Caco-2 (cell line): ENCODE measurements at regions not wholly inside any gene's neighbourhood (a gene's known extent, or its start where the extent isn't known, plus 50 kb on each side); places are given as distances from the start of the nearest gene placed in this dataset.

Experiments
- BruUV-seq: library from RNA; stranded (reverse); fragments of 400-500 nt; replicated peaks from 2 replicates; lab custom pipeline; 2021; lab: Mats Ljungman, UMichigan
- CTCF ChIA-PET: fragments of 300-600 bp; sonication (Branson Sonifier 250); formaldehyde crosslinking; loops from one replicate; lab custom pipeline; 2022; ENCODE audit warnings: antibody characterized with exemption; lab: Charles Lee
- POLR2A ChIA-PET: fragments of 300-600 bp; sonication (Branson Sonifier 250); formaldehyde crosslinking; loops from one replicate; lab custom pipeline; 2022; ENCODE audit warnings: antibody characterized with exemption; lab: Charles Lee
- DNase-seq, 2 experiments: peaks; one replicate each; pipeline versions ENCODE4 v3.0.0 to v3.0.0-alpha.2; 2020 to 2022
- H3K27me3 ChIP-seq: replicated peaks from 2 replicates; pipeline ENCODE4 v1.6.0; 2011; ENCODE audit warnings: low read length; ENCODE audit not compliant: control insufficient read depth, insufficient read depth
- H3K36me3 ChIP-seq: 2 replicates; pipeline ENCODE4 v1.5.1; 2011; ENCODE audit warnings: low read length; ENCODE audit not compliant: control insufficient read depth, insufficient read depth
- H3K4me1 ChIP-seq: fragments of 250-450 bp; sonication (Bioruptor Pico); 2 replicates; pipeline ENCODE4 v1.5.1; 2020; ENCODE audit warnings: mild to moderate bottlenecking
- H3K4me3 ChIP-seq: 2 replicates; pipeline ENCODE4 v1.5.1; 2011; ENCODE audit warnings: low read depth, mild to moderate bottlenecking, control low read depth, low read length
- H3K9me3 ChIP-seq: fragments of 250-450 bp; sonication (Bioruptor Pico); 2 replicates; pipeline ENCODE4 v1.5.1; 2020; ENCODE audit warnings: mild to moderate bottlenecking, moderate library complexity
- H3K27ac Mint-ChIP-seq: one replicate; pipeline ENCODE4 v1.8.0; 2022; ENCODE audit warnings: mixed read lengths; ENCODE audit not compliant: unreplicated experiment
- H3K27me3 Mint-ChIP-seq: one replicate; pipeline ENCODE4 v1.8.0; 2022; ENCODE audit warnings: mixed read lengths; ENCODE audit not compliant: insufficient read depth, unreplicated experiment
- H3K36me3 Mint-ChIP-seq: one replicate; pipeline ENCODE4 v1.8.0; 2022; ENCODE audit warnings: mild to moderate bottlenecking, mixed read lengths; ENCODE audit not compliant: insufficient read depth, unreplicated experiment
- H3K4me1 Mint-ChIP-seq: one replicate; pipeline ENCODE4 v1.8.0; 2022; ENCODE audit warnings: low read depth, mixed read lengths; ENCODE audit not compliant: unreplicated experiment
- H3K4me3 Mint-ChIP-seq: one replicate; pipeline ENCODE4 v1.8.0; 2022; ENCODE audit warnings: mild to moderate bottlenecking, moderate library complexity, mixed read lengths; ENCODE audit not compliant: unreplicated experiment
- H3K9me3 Mint-ChIP-seq: one replicate; pipeline ENCODE4 v1.8.0; 2022; ENCODE audit warnings: mixed read lengths; ENCODE audit not compliant: unreplicated experiment
- CTCF ChIP-seq, 2 experiments: fragments of 200-600 bp in 1 of 2; IDR thresholded peaks; 1 replicate in 1 of 2; 2 replicates in 1 of 2; pipeline versions ENCODE4 v1.5.1 to v1.8.0; 2011 to 2022; ENCODE audit warnings: antibody characterized with exemption in 1 of 2, control low read depth in 1 of 2, inconsistent platforms in 1 of 2, low read depth in 1 of 2, low read length in 1 of 2, mild to moderate bottlenecking in 1 of 2, moderate library complexity in 1 of 2; ENCODE audit not compliant: insufficient read depth in 1 of 2, severe bottlenecking in 1 of 2, unreplicated experiment in 1 of 2
- intact Hi-C: fragments of 100-400 bp; cut with micrococcal nuclease; formaldehyde crosslinking; loops from one replicate; pipeline ENCODE4 v1.10.0; 2022; ENCODE audit not compliant: unreplicated experiment

GRCh38 chr1:55276671-55277376, 61.7 kb upstream of the USP24 start:
- no peaks in the 10 kb centered on the region for H3K9me3 ChIP-seq
- Mint-ChIP-seq H3K27me3 (no peaks in the 10 kb centered on the region), H3K9me3 (no peaks in the 10 kb centered on the region), H3K36me3 (no peaks in the 10 kb centered on the region), H3K27ac (no peak overlapping the region), H3K4me1 (peaks cover 5% of the 10 kb centered on the region), H3K4me3 (no peak overlapping the region)
- no peak for DNase-seq
- no peak overlapping the region for H3K4me3 ChIP-seq
- intact Hi-C loops = loop anchor here (1.0 to 5.0 kb wide), 3 partner anchors 70 to 206 kb away; no protein-coding TSS in a partner anchor
- no peaks in the 10 kb centered on the region for H3K4me1 ChIP-seq
- no peaks in the 10 kb centered on the region for H3K36me3 ChIP-seq
- no TSS peak for BruUV-seq
- ChIA-PET POLR2A (no interaction called here), CTCF (interaction anchor here (1.4 to 1.9 kb wide), 2 partner anchors 133 to 205 kb away, joined by 6 to 20 read pairs; no protein-coding TSS in a partner anchor)
- no peaks in the 10 kb centered on the region for H3K27me3 ChIP-seq
- no peak for TF ChIP-seq CTCF (IDR thresholded peaks at IDR 0.05; ENCODE audit: insufficient read depth in 1 of 2, low read depth in 1 of 2, low read length in 1 of 2, severe bottlenecking in 1 of 2, unreplicated experiment in 1 of 2)

GRCh38 chr1:55275941-55276341, 60.8 kb upstream of the USP24 start:
- no peaks in the 10 kb centered on the region for H3K4me1 ChIP-seq
- Mint-ChIP-seq H3K4me3 (no peak overlapping the region), H3K27ac (no peak overlapping the region), H3K4me1 (peaks cover 5% of the 10 kb centered on the region), H3K9me3 (no peaks in the 10 kb centered on the region), H3K27me3 (no peaks in the 10 kb centered on the region), H3K36me3 (no peaks in the 10 kb centered on the region)
- intact Hi-C loops = loop anchor here (2.0 to 5.0 kb wide), 2 partner anchors 69 to 205 kb away; no protein-coding TSS in a partner anchor
- ChIA-PET CTCF (no interaction called here), POLR2A (no interaction called here)
- no peaks in the 10 kb centered on the region for H3K27me3 ChIP-seq
- no peak for TF ChIP-seq CTCF (IDR thresholded peaks at IDR 0.05; ENCODE audit: insufficient read depth in 1 of 2, low read depth in 1 of 2, low read length in 1 of 2, severe bottlenecking in 1 of 2, unreplicated experiment in 1 of 2)
- no peaks in the 10 kb centered on the region for H3K36me3 ChIP-seq
- DNase-seq = no peak
- H3K9me3 ChIP-seq = no peaks in the 10 kb centered on the region
- no peak overlapping the region for H3K4me3 ChIP-seq
- BruUV-seq = no TSS peak

- no peak for TF ChIP-seq CTCF (IDR thresholded peaks at IDR 0.05; ENCODE audit: insufficient read depth in 1 of 2, low read depth in 1 of 2, low read length in 1 of 2, severe bottlenecking in 1 of 2, unreplicated experiment in 1 of 2)
- H3K9me3 Mint-ChIP-seq = no peaks in the 10 kb centered on the region
- H3K27me3 ChIP-seq = no peaks in the 10 kb centered on the region
- intact Hi-C loops = loop anchor here (5.0 kb wide), 1 partner anchor 68 kb away; no protein-coding TSS in a partner anchor
- H3K36me3 Mint-ChIP-seq = no peaks in the 10 kb centered on the region
- ChIA-PET POLR2A (no interaction called here), CTCF (interaction anchor here (1.0 kb wide), 1 partner anchor 132 kb away, joined by 4 read pairs; no protein-coding TSS in a partner anchor)
- H3K27me3 Mint-ChIP-seq = no peaks in the 10 kb centered on the region
- peaks cover 5% of the 10 kb centered on the region for H3K4me1 Mint-ChIP-seq
- BruUV-seq = no TSS peak
- H3K4me3 Mint-ChIP-seq = no peak overlapping the region
- no peak overlapping the region for H3K27ac Mint-ChIP-seq
- H3K4me1 ChIP-seq = no peaks in the 10 kb centered on the region
- H3K4me3 ChIP-seq = no peak overlapping the region
- H3K36me3 ChIP-seq = no peaks in the 10 kb centered on the region
- no peaks in the 10 kb centered on the region for H3K9me3 ChIP-seq
- DNase-seq = no peak
Measured at GRCh38 chr1:55275151-55275748, 60.1 kb upstream of the USP24 start.
